ENCODE measurements at regions not wholly inside any gene's neighbourhood (a gene's known extent, or its start where the extent isn't known, plus 50 kb on each side); places are given as distances from the start of the nearest gene placed in this dataset.

GRCh38 chr17:69819316-69820087 lies 255.5 kb upstream of the KCNJ16 start:
- POLR2A ChIA-PET = no interaction called here
- H3K4me2 ChIP-seq = no peak overlapping the region
- H3K9ac ChIP-seq = no peak overlapping the region

GRCh38 chr17:69820876-69821473 lies 254.1 kb upstream of the KCNJ16 start:
- Histone ChIP-seq H3K4me1 (ENCODE audit: control insufficient read depth in 1 of 2, insufficient read depth in 2 of 2, low read depth in 1 of 2, low read length in 1 of 2) (no peaks in the 10 kb centered on the region; a peak in 1 of 4 replicates), H3K27me3 (ENCODE audit: insufficient read depth) (no peaks in the 10 kb centered on the region), H2AFZ (ENCODE audit: low read depth) (no peak overlapping the region), H3K9ac (no peak overlapping the region), H3K79me2 (ENCODE audit: insufficient read depth) (no peaks in the 10 kb centered on the region), H3K36me3 (replicated peaks in 1 of 2; ENCODE audit: control insufficient read depth in 1 of 2, insufficient read depth in 2 of 2, low read length in 1 of 2) (no peaks in the 10 kb centered on the region), H3K4me3 (ENCODE audit: low read depth in 2 of 2, low read length in 1 of 2) (no peak overlapping the region), H3K4me2 (no peak overlapping the region), H3F3A (replicated peaks; ENCODE audit: insufficient read depth) (no peaks in the 10 kb centered on the region), H3K27ac (ENCODE audit: low read depth in 2 of 2, low read length in 1 of 2) (no peak overlapping the region), H4K20me1 (ENCODE audit: insufficient read depth) (no peaks in the 10 kb centered on the region), H3K9me2 (no peaks in the 10 kb centered on the region), H3K9me3 (no peaks in the 10 kb centered on the region)
- no peak for DNase-seq
- ChIA-PET CTCF (no interaction called here), POLR2A (no interaction called here)
- TF ChIP-seq USF1 (IDR thresholded peaks at IDR 0.05; ENCODE audit: borderline replicate concordance, low read depth) (no peak), GATA2 (CRISPR knock-in tag; IDR thresholded peaks at IDR 0.05) (no peak), SIN3A (IDR thresholded peaks at IDR 0.05; ENCODE audit: borderline replicate concordance, low read depth, low read length) (no peak), TEAD4 (IDR thresholded peaks at IDR 0.05; ENCODE audit: borderline replicate concordance, insufficient read depth) (no peak), ELF1 (IDR thresholded peaks at IDR 0.05) (no peak), FOXJ3 (CRISPR knock-in tag; IDR thresholded peaks at IDR 0.05) (no peak), EP300 (IDR thresholded peaks at IDR 0.05; ENCODE audit: borderline replicate concordance in 1 of 2, low read depth in 1 of 2, low read length in 1 of 2) (no peak), POLR2AphosphoS5 (IDR thresholded peaks at IDR 0.05; ENCODE audit: low read depth, low read length) (no peak)
- 81% methylated on average over 6 of the region's 6 CpGs for WGBS (ENCODE audit: low lambda C conversion rate)

More at GRCh38 chr17:69819316-69820087, 255.5 kb upstream of the KCNJ16 start:
- DNase-seq = no peak
- H3K4me3 ChIP-seq (ENCODE audit: low read depth in 2 of 2, low read length in 1 of 2) = no peak overlapping the region
- H3K27ac ChIP-seq (ENCODE audit: low read depth in 2 of 2, low read length in 1 of 2) = no peak overlapping the region; a peak in 1 of 4 replicates
- H3K9me2 ChIP-seq = no peaks in the 10 kb centered on the region
- H3K27me3 ChIP-seq (ENCODE audit: insufficient read depth) = no peaks in the 10 kb centered on the region
- H3K9me3 ChIP-seq = no peaks in the 10 kb centered on the region
- H3K36me3 ChIP-seq (replicated peaks in 1 of 2; ENCODE audit: control insufficient read depth in 1 of 2, insufficient read depth in 2 of 2, low read length in 1 of 2) = no peaks in the 10 kb centered on the region
- TF ChIP-seq USF1 (IDR thresholded peaks at IDR 0.05; ENCODE audit: borderline replicate concordance, low read depth) = no peak
- no peaks in the 10 kb centered on the region for H3F3A ChIP-seq (replicated peaks; ENCODE audit: insufficient read depth)
- 73% methylated on average over 5 of the region's 5 CpGs for WGBS (ENCODE audit: low lambda C conversion rate)
- no peaks in the 10 kb centered on the region for H4K20me1 ChIP-seq (ENCODE audit: insufficient read depth)
- no peaks in the 10 kb centered on the region for H3K79me2 ChIP-seq (ENCODE audit: insufficient read depth)
- peak overlapping the region; percentile 14; the same call in 1 of the 2 replicates for H2AFZ ChIP-seq (ENCODE audit: low read depth)
- no peaks in the 10 kb centered on the region; a peak in 1 of 4 replicates for H3K4me1 ChIP-seq (ENCODE audit: control insufficient read depth in 1 of 2, insufficient read depth in 2 of 2, low read depth in 1 of 2, low read length in 1 of 2)
- CTCF ChIA-PET = no interaction called here

Data from SK-N-SH (cell line).